ENCODE measurements at regions not wholly inside any gene's neighbourhood (a gene's known extent, or its start where the extent isn't known, plus 50 kb on each side); places are given as distances from the start of the nearest gene placed in this dataset.

- no peak for TF ChIP-seq POLR2AphosphoS5 (IDR thresholded peaks at IDR 0.05)
- TF ChIP-seq, protein P1, sequence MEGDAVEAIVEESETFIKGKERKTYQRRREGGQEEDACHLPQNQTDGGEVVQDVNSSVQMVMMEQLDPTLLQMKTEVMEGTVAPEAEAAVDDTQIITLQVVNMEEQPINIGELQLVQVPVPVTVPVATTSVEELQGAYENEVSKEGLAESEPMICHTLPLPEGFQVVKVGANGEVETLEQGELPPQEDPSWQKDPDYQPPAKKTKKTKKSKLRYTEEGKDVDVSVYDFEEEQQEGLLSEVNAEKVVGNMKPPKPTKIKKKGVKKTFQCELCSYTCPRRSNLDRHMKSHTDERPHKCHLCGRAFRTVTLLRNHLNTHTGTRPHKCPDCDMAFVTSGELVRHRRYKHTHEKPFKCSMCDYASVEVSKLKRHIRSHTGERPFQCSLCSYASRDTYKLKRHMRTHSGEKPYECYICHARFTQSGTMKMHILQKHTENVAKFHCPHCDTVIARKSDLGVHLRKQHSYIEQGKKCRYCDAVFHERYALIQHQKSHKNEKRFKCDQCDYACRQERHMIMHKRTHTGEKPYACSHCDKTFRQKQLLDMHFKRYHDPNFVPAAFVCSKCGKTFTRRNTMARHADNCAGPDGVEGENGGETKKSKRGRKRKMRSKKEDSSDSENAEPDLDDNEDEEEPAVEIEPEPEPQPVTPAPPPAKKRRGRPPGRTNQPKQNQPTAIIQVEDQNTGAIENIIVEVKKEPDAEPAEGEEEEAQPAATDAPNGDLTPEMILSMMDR (IDR thresholded peaks at IDR 0.05 in 8 of 11, conservative IDR thresholded peaks at IDR 0.05 in 3 of 11), result no peak
Measured at GRCh38 chr11:104322696-104323095, 158.7 kb upstream of the PDGFD start.
